SK-N-SH treated with all-trans-retinoic acid at 6 μM for 48 hours (cell line): ENCODE measurements at regions not wholly inside any gene's neighbourhood (a gene's known extent, or its start where the extent isn't known, plus 50 kb on each side); places are given as distances from the start of the nearest gene placed in this dataset.

Experiments used
- ATAC-seq: fragments of 200-7000 bp; cut with Tn5 transposase; 3 replicates; pipeline ENCODE4 v1.9.1; 2020; ENCODE audit warnings: mild to moderate bottlenecking, moderate library complexity
- BACH2 ChIP-seq: fragments of 250-450 bp; sonication (Bioruptor Pico); IDR thresholded peaks from 2 replicates; pipeline ENCODE4 v1.9.0; 2021; ENCODE audit warnings: mild to moderate bottlenecking, borderline replicate concordance
- CREB5 ChIP-seq: fragments of 250-450 bp; sonication (Bioruptor Pico); IDR thresholded peaks from 2 replicates; pipeline ENCODE4 v1.5.1; 2020; ENCODE audit warnings: low read depth, mild to moderate bottlenecking, moderate library complexity
- CSDC2 ChIP-seq: fragments of 250-450 bp; sonication (Bioruptor Pico); IDR thresholded peaks from 2 replicates; pipeline ENCODE4 v1.5.0; 2020; ENCODE audit warnings: mild to moderate bottlenecking, moderate library complexity
- CSRNP3 ChIP-seq: fragments of 250-450 bp; sonication (Bioruptor Pico); IDR thresholded peaks from 2 replicates; pipeline ENCODE4 v1.5.1; 2021; ENCODE audit warnings: mild to moderate bottlenecking, moderate library complexity
- ESRRG ChIP-seq: fragments of 250-450 bp; sonication (Bioruptor Pico); IDR thresholded peaks from 2 replicates; pipeline ENCODE4 v1.6.1; 2021; ENCODE audit warnings: mild to moderate bottlenecking
- GLIS3 ChIP-seq: fragments of 250-450 bp; sonication (Bioruptor Pico); IDR thresholded peaks from 2 replicates; pipeline ENCODE4 v1.5.0; 2020; ENCODE audit warnings: mild to moderate bottlenecking, moderate library complexity
- OSR1 ChIP-seq: fragments of 250-450 bp; sonication (Bioruptor Pico); IDR thresholded peaks from 2 replicates; pipeline ENCODE4 v1.8.0; 2022; ENCODE audit warnings: moderate library complexity, mild to moderate bottlenecking, inconsistent platforms
- PPARA ChIP-seq: fragments of 250-450 bp; sonication (Bioruptor Pico); IDR thresholded peaks from 2 replicates; pipeline ENCODE4 v1.5.0; 2020; ENCODE audit warnings: mild to moderate bottlenecking, borderline replicate concordance
- RARB ChIP-seq: fragments of 250-450 bp; sonication (Bioruptor Pico); IDR thresholded peaks from 2 replicates; pipeline ENCODE4 v1.8.0; 2021; ENCODE audit warnings: mild to moderate bottlenecking, moderate library complexity
- SNAI2 ChIP-seq: fragments of 250-450 bp; sonication (Bioruptor Pico); IDR thresholded peaks from 2 replicates; pipeline ENCODE4 v1.5.0; 2020; ENCODE audit warnings: mild to moderate bottlenecking, moderate library complexity
- TCF4 ChIP-seq: fragments of 250-450 bp; sonication (Bioruptor Pico); IDR thresholded peaks from 2 replicates; pipeline ENCODE4 v1.8.0; 2021; ENCODE audit warnings: mild to moderate bottlenecking, moderate library complexity, borderline replicate concordance
- ZFP3 ChIP-seq: fragments of 250-450 bp; sonication (Bioruptor Pico); IDR thresholded peaks from 2 replicates; pipeline ENCODE4 v1.5.0; 2020; ENCODE audit warnings: mild to moderate bottlenecking, moderate library complexity
- ZFP30 ChIP-seq: fragments of 450-650 bp; formaldehyde crosslinking; IDR thresholded peaks from 2 replicates; pipeline ENCODE4 v1.5.0; 2022; ENCODE audit warnings: mild to moderate bottlenecking, moderate library complexity
- ZNF565 ChIP-seq: fragments of 450-650 bp; formaldehyde crosslinking; conservative IDR thresholded peaks from 2 replicates; pipeline ENCODE4 v1.5.0; 2020; ENCODE audit warnings: low read depth, mild to moderate bottlenecking, moderate library complexity
- ZNF70 ChIP-seq: fragments of 450-650 bp; formaldehyde crosslinking; IDR thresholded peaks from 2 replicates; pipeline ENCODE4 v1.5.0; 2020; ENCODE audit warnings: mild to moderate bottlenecking, moderate library complexity
- ZNF8 ChIP-seq: fragments of 450-650 bp; formaldehyde crosslinking; IDR thresholded peaks from 2 replicates; pipeline ENCODE4 v1.5.0; 2020; ENCODE audit warnings: mild to moderate bottlenecking, moderate library complexity
- TF ChIP-seq, protein P1 (sequence below): fragments of 250-450 bp; sonication (Bioruptor Pico); IDR thresholded peaks from 2 replicates; pipeline ENCODE4 v1.8.0; 2021; ENCODE audit warnings: low read depth, mild to moderate bottlenecking, moderate library complexity, borderline replicate concordance
- TF ChIP-seq, protein P2 (sequence below): fragments of 250-450 bp; sonication (Bioruptor Pico); IDR thresholded peaks from 2 replicates; pipeline ENCODE4 v1.5.0; 2020; ENCODE audit warnings: mild to moderate bottlenecking, moderate library complexity
- TF ChIP-seq, protein P3 (sequence below): fragments of 250-450 bp; sonication (Bioruptor Pico); IDR thresholded peaks from 2 replicates; pipeline ENCODE4 v1.8.0; 2020; ENCODE audit warnings: mild to moderate bottlenecking, moderate library complexity, borderline replicate concordance

GRCh38 chr9:73839471-73839870, 657.7 kb upstream of the RORB start:
- TF ChIP-seq, protein P1, sequence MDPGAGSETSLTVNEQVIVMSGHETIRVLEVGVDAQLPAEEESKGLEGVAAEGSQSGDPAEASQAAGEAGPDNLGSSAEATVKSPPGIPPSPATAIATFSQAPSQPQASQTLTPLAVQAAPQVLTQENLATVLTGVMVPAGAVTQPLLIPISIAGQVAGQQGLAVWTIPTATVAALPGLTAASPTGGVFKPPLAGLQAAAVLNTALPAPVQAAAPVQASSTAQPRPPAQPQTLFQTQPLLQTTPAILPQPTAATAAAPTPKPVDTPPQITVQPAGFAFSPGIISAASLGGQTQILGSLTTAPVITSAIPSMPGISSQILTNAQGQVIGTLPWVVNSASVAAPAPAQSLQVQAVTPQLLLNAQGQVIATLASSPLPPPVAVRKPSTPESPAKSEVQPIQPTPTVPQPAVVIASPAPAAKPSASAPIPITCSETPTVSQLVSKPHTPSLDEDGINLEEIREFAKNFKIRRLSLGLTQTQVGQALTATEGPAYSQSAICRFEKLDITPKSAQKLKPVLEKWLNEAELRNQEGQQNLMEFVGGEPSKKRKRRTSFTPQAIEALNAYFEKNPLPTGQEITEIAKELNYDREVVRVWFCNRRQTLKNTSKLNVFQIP (CRISPR knock-in tag): no peak
- TF ChIP-seq ZFP30: no peak
- no peak for ATAC-seq

- TF ChIP-seq ZNF70 (CRISPR knock-in tag): no peak
- ATAC-seq: no peak
Observed at GRCh38 chr9:73841018-73841417, 656.1 kb upstream of the RORB start.

DNA sequence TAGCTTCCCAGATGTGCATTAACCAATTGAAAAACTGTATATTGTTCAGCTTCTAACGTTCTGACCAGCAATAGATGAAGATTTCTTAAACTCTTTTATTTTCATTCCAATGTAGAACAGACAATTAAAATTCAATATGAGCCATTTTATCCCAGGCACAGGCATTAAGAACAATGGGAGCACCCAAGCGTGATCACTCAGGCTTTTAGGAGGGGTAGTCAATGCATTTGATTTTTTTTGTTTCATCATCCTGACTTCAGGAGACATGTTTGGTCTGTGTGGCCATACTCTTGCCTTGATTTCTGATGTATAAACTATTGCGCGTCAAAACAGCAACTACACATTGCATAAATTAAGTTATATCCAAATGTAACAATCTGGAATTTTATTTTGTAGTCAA, 653.0 kb upstream of the RORB start:
- no peak for ATAC-seq
- TF ChIP-seq ESRRG (CRISPR knock-in tag) (no peak), RARB (CRISPR knock-in tag) (no peak), GLIS3 (CRISPR knock-in tag) (no peak), CSRNP3 (CRISPR knock-in tag) (no peak), PPARA (CRISPR knock-in tag) (no peak), ZFP3 (CRISPR knock-in tag) (no peak), OSR1 (CRISPR knock-in tag) (no peak), CREB5 (CRISPR knock-in tag) (no peak), CSDC2 (CRISPR knock-in tag) (no peak)
- TF ChIP-seq, protein P2, sequence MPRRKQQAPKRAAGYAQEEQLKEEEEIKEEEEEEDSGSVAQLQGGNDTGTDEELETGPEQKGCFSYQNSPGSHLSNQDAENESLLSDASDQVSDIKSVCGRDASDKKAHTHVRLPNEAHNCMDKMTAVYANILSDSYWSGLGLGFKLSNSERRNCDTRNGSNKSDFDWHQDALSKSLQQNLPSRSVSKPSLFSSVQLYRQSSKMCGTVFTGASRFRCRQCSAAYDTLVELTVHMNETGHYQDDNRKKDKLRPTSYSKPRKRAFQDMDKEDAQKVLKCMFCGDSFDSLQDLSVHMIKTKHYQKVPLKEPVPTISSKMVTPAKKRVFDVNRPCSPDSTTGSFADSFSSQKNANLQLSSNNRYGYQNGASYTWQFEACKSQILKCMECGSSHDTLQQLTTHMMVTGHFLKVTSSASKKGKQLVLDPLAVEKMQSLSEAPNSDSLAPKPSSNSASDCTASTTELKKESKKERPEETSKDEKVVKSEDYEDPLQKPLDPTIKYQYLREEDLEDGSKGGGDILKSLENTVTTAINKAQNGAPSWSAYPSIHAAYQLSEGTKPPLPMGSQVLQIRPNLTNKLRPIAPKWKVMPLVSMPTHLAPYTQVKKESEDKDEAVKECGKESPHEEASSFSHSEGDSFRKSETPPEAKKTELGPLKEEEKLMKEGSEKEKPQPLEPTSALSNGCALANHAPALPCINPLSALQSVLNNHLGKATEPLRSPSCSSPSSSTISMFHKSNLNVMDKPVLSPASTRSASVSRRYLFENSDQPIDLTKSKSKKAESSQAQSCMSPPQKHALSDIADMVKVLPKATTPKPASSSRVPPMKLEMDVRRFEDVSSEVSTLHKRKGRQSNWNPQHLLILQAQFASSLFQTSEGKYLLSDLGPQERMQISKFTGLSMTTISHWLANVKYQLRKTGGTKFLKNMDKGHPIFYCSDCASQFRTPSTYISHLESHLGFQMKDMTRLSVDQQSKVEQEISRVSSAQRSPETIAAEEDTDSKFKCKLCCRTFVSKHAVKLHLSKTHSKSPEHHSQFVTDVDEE (CRISPR knock-in tag): no peak
- TF ChIP-seq, protein P3, sequence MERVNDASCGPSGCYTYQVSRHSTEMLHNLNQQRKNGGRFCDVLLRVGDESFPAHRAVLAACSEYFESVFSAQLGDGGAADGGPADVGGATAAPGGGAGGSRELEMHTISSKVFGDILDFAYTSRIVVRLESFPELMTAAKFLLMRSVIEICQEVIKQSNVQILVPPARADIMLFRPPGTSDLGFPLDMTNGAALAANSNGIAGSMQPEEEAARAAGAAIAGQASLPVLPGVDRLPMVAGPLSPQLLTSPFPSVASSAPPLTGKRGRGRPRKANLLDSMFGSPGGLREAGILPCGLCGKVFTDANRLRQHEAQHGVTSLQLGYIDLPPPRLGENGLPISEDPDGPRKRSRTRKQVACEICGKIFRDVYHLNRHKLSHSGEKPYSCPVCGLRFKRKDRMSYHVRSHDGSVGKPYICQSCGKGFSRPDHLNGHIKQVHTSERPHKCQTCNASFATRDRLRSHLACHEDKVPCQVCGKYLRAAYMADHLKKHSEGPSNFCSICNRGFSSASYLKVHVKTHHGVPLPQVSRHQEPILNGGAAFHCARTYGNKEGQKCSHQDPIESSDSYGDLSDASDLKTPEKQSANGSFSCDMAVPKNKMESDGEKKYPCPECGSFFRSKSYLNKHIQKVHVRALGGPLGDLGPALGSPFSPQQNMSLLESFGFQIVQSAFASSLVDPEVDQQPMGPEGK (CRISPR knock-in tag): no peak

DNA sequence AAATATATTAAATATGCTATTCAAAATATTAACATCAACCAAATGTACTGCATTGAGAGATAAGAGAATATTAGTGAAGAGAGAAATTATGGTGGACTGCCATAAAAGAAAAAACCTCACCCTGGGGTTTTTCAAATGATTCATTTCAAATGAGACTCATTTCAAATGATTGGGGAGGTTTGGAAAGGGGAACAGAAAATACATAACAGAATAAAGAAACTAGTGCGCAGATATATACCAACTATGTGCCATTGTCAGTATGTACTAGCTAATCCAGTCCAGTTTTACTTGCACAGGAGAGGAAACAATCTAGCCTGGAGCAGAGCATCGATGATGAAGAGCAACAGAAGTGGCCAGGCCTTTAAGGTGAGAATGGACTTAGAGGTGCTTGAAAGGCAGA, 651.6 kb upstream of the RORB start:
- no peak for ATAC-seq
- TF ChIP-seq TCF4 (CRISPR knock-in tag) (no peak), BACH2 (CRISPR knock-in tag) (no peak), ZNF70 (CRISPR knock-in tag) (no peak), SNAI2 (CRISPR knock-in tag) (no peak)

GRCh38 chr9:73845954-73846690, 651.0 kb upstream of the RORB start:
- no peak for ATAC-seq
- TF ChIP-seq ZNF565 (no peak), ZNF8 (CRISPR knock-in tag) (no peak), SNAI2 (CRISPR knock-in tag) (no peak)
- TF ChIP-seq, all 23 proteins: peak for 0
